Tibial artery (tissue), 4 donors: ENCODE measurements at regions not wholly inside any gene's neighbourhood (a gene's known extent, or its start where the extent isn't known, plus 50 kb on each side); places are given as distances from the start of the nearest gene placed in this dataset.

Experiments used
- DNase-seq, 2 donors: peaks; one replicate each; pipeline ENCODE4 v3.0.0-alpha.2; 2019
- H3K27ac ChIP-seq, 2 donors: fragments of 200-600 bp; sonication (generic) in 1 of 2; 1 replicate in 1 of 2; 2 replicates in 1 of 2; pipeline ENCODE4 v1.5.1; 2018 to 2019; ENCODE audit warnings: mild to moderate bottlenecking in 1 of 2
- H3K27me3 ChIP-seq, 2 donors: fragments of 200-600 bp; sonication (generic) in 1 of 2; one replicate each; pipeline versions ENCODE4 v1.5.1 to v1.6.0; 2016 to 2019
- H3K36me3 ChIP-seq, 3 donors: fragments of 200-600 bp; sonication (generic) in 2 of 3; one replicate each; pipeline ENCODE4 v1.5.1; 2016 to 2019; ENCODE audit warnings: mild to moderate bottlenecking in 2 of 3
- H3K4me1 ChIP-seq, 4 donors: fragments of 200-600 bp; sonication (generic) in 2 of 4; 1 replicate in 3 of 4; 2 replicates in 1 of 4; pipeline ENCODE4 v1.5.1; 2016 to 2019
- H3K4me3 ChIP-seq, 2 donors: fragments of 200-600 bp; sonication (generic) in 1 of 2; 1 replicate in 1 of 2; 2 replicates in 1 of 2; pipeline ENCODE4 v1.5.1; 2018 to 2019; ENCODE audit warnings: mild to moderate bottlenecking in 2 of 2
- H3K9me3 ChIP-seq, 3 donors: fragments of 200-600 bp; sonication (generic) in 1 of 3; one replicate each; pipeline ENCODE4 v1.5.1; 2016 to 2019
- intact Hi-C: fragments of 100-400 bp; cut with DNase I; formaldehyde crosslinking; loops from one replicate; pipeline ENCODE4 v1.15.0; 2023; ENCODE audit warnings: low total_unique reads
- TF ChIP-seq, protein P1 (sequence below), 2 experiments: fragments of 200-600 bp in 1 of 2; fragments of 450-650 bp in 1 of 2; IDR thresholded peaks; one replicate each; pipeline ENCODE4 v1.5.1; 2017 to 2019; ENCODE audit warnings: antibody characterized with exemption in 2 of 2, mild to moderate bottlenecking in 1 of 2, moderate library complexity in 1 of 2

DNA sequence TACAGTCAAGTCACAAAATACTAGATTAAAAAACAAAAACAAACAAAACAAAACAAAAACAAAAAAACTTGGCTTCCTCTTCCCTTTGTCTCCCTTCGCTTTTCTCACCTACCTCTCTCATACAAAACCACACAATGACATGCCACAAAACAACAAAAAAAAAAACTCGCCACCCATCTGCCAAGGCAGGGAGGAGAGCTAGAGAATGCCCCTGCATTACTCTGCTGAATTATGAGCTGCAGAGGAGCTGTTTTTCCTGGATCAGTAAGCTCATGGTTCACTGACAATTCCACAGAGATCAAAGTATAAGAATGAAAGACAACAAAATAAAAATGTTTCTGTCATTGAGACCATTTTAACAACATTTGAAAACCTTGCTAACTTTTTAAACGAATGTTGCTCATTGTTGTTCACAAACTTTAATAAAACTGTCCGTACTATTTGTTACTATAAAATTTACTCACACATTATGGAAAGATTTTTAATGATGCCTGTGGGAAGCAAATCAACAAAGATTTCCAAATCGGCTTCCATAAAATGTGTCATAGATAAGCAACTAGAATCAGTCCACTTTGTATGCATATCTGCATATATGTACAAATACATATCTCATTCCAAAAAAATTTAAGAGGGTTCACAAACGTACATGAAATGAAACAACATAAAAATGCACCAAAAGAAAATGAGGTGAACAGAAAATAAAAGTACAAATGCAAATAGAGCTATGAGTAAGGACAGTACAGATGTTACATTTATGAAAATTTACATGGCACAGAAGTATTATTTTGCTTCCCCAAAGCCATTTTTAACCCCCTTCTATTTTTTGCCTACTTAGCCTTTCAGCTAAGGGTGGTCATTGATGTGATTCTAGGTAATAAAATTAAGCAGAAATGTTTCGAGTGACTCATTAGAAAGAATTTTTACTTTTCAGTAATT lies 252.4 kb upstream of the FAT4 start:
- no peak for DNase-seq
- Histone ChIP-seq H3K27ac (no peak overlapping the region), H3K4me1 (no peaks in the 10 kb centered on the region), H3K36me3 (no peaks in the 10 kb centered on the region), H3K4me3 (no peak overlapping the region), H3K27me3 (no peaks in the 10 kb centered on the region), H3K9me3 (no peaks in the 10 kb centered on the region)
- TF ChIP-seq, protein P1, sequence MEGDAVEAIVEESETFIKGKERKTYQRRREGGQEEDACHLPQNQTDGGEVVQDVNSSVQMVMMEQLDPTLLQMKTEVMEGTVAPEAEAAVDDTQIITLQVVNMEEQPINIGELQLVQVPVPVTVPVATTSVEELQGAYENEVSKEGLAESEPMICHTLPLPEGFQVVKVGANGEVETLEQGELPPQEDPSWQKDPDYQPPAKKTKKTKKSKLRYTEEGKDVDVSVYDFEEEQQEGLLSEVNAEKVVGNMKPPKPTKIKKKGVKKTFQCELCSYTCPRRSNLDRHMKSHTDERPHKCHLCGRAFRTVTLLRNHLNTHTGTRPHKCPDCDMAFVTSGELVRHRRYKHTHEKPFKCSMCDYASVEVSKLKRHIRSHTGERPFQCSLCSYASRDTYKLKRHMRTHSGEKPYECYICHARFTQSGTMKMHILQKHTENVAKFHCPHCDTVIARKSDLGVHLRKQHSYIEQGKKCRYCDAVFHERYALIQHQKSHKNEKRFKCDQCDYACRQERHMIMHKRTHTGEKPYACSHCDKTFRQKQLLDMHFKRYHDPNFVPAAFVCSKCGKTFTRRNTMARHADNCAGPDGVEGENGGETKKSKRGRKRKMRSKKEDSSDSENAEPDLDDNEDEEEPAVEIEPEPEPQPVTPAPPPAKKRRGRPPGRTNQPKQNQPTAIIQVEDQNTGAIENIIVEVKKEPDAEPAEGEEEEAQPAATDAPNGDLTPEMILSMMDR (IDR thresholded peaks at IDR 0.05) = no peak
- intact Hi-C loops = no loop called here

DNA sequence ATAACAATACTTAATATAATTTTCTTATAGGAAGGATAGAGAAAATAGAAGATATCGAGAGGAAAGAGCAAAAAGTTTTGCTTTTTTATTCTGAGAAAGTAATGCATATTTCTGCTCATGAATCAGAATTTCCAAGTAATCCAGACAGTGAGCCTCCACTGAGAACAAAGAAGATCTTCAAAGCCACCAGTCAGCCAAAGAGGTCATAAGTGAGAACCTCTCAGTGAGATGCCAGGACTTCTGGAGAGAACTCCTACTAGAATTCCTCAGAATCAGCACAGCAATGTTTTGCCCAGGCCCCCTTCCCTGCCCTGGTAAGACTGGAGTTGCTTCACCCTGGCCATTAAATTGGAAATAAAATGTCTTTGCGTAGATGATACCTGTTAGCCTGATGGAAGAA lies 254.4 kb upstream of the FAT4 start:
- Histone ChIP-seq H3K4me1 (no peaks in the 10 kb centered on the region), H3K27me3 (no peaks in the 10 kb centered on the region), H3K4me3 (no peak overlapping the region), H3K9me3 (no peaks in the 10 kb centered on the region), H3K27ac (no peak overlapping the region), H3K36me3 (no peaks in the 10 kb centered on the region)
- no peak for DNase-seq
- TF ChIP-seq, protein P1 (IDR thresholded peaks at IDR 0.05) = no peak
- intact Hi-C loops = no loop called here

DNA sequence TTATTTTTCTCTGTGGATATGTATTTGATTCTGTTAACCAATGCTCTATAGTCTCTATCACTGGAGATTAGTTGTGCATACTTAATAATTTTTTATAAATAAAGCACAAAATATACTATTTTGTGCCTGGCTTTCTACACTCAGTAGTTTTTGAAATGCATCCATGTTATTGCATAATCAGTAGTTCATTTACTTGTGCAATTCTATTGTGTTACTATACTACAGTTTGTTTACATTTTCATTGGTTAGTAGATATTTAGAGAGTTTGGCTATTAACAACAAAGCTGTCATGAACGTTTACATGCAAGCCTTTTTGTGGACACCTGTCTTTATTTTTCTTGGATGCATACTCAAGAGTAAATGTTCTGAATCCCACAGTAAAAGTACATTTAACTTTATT lies 265.0 kb upstream of the FAT4 start:
- H3K36me3 ChIP-seq = no peaks in the 10 kb centered on the region
- H3K27me3 ChIP-seq = no peaks in the 10 kb centered on the region
- DNase-seq = no peak
- intact Hi-C loops = no loop called here
- TF ChIP-seq, protein P1 (IDR thresholded peaks at IDR 0.05) = no peak
- peaks cover 0 to 9% (median 0%) of the 10 kb centered on the region in 4 donors for H3K4me1 ChIP-seq
- no peak overlapping the region for H3K4me3 ChIP-seq
- H3K9me3 ChIP-seq = no peaks in the 10 kb centered on the region
- H3K27ac ChIP-seq = no peak overlapping the region

DNA sequence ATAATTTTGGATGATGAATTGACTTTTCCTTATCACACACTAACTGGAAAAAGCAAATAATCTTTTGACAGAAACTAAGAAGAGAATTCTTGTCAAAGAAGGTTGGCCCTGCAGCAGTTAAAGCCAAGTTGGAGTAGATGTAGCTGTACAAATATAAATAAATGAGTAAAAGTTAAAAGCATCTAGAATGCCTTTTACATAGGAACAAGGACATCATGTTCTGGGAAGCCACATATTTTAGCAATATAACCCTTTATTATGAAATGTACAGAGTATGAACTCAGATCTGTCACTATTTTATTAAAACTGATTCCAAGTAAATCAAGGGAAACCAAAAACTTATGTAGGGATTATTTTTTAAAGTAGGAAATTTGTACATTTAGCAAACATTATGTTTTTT lies 269.4 kb upstream of the FAT4 start:
- DNase-seq = no peak
- Histone ChIP-seq H3K4me1 (peaks cover 0 to 9% (median 0%) of the 10 kb centered on the region in 4 donors), H3K4me3 (no peak overlapping the region), H3K36me3 (no peaks in the 10 kb centered on the region), H3K9me3 (no peaks in the 10 kb centered on the region), H3K27ac (no peak overlapping the region), H3K27me3 (no peaks in the 10 kb centered on the region)
- intact Hi-C loops = no loop called here
- TF ChIP-seq, protein P1 (IDR thresholded peaks at IDR 0.05) = no peak

DNA sequence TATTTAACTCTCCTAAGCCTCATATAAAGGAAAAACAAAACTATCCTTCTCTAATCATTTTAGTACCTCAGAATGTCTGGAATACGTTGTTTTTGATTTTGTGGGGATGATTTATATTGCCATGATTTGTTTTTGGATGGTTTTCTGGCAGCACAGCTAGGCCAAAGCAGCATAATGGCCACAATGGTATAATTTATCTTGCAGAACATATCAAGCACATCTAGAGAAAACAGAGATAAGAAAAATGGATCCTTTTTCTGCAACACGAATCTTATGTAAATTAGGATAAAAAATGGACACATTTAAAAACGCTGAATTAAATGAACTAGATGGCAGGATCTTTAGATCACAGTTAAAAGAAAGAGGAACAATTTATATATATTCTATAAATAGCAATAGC lies 269.9 kb upstream of the FAT4 start:
- Histone ChIP-seq H3K4me1 (peaks cover 0 to 9% (median 0%) of the 10 kb centered on the region in 4 donors), H3K4me3 (no peak overlapping the region), H3K9me3 (no peaks in the 10 kb centered on the region), H3K27me3 (no peaks in the 10 kb centered on the region), H3K36me3 (no peaks in the 10 kb centered on the region), H3K27ac (no peak overlapping the region)
- no peak for DNase-seq
- intact Hi-C loops = no loop called here
- TF ChIP-seq, protein P1 (IDR thresholded peaks at IDR 0.05) = no peak
